IMR-90 (cell line): ENCODE measurements at regions not wholly inside any gene's neighbourhood (a gene's known extent, or its start where the extent isn't known, plus 50 kb on each side); places are given as distances from the start of the nearest gene placed in this dataset.

Experiments
- ATAC-seq: fragments of 200-7000 bp; cut with Tn5 transposase; 2 replicates; pipeline ENCODE4 v1.9.1; 2020; ENCODE audit warnings: low read depth, mild to moderate bottlenecking, moderate library complexity
- BruUV-seq: library from RNA; stranded (reverse); fragments of 400-500 nt; replicated peaks from 2 replicates; lab custom pipeline; 2021; lab: Mats Ljungman, UMichigan
- CTCF ChIA-PET: fragments of 300-600 bp; formaldehyde crosslinking; extraction: SDS; loops from one replicate; lab custom pipeline; 2021; ENCODE audit warnings: antibody characterized with exemption; lab: Yijun Ruan, JAX
- POLR2A ChIA-PET: fragments of 300-600 bp; sonication (Branson Sonifier 250); formaldehyde crosslinking; loops from one replicate; lab custom pipeline; 2022; ENCODE audit warnings: antibody characterized with exemption; ENCODE audit not compliant: unreplicated experiment; lab: Charles Lee
- DNase-seq: peaks from one replicate; pipeline ENCODE4 v3.0.0; 2013
- H2AFZ ChIP-seq: replicated peaks from 2 replicates; pipeline ENCODE3; 2013; ENCODE audit warnings: low read length, mild to moderate bottlenecking; ENCODE audit not compliant: poor library complexity
- H2AK5ac ChIP-seq: 2 replicates; pipeline ENCODE4 v1.6.1; 2013; ENCODE audit warnings: low read depth, low read length, inconsistent platforms
- H2AK9ac ChIP-seq: replicated peaks from 2 replicates; pipeline ENCODE3; 2013; ENCODE audit warnings: mild to moderate bottlenecking, low read depth, low read length, moderate library complexity; ENCODE audit not compliant: poor library complexity
- H2BK120ac ChIP-seq: 2 replicates; pipeline ENCODE4 v1.6.1; 2013; ENCODE audit warnings: low read depth, low read length, inconsistent platforms
- H2BK15ac ChIP-seq: 3 replicates; pipeline ENCODE4 v1.6.1; 2013; ENCODE audit warnings: low read depth, low read length, inconsistent platforms
- H2BK20ac ChIP-seq: 2 replicates; pipeline ENCODE4 v1.6.1; 2013; ENCODE audit warnings: low read depth, mild to moderate bottlenecking, inconsistent platforms, low read length, moderate library complexity
- H2BK5ac ChIP-seq: 2 replicates; pipeline ENCODE4 v1.6.1; 2013; ENCODE audit warnings: mild to moderate bottlenecking, low read depth, low read length, inconsistent platforms; ENCODE audit not compliant: poor library complexity, severe bottlenecking
- H3K14ac ChIP-seq: replicated peaks from 2 replicates; pipeline ENCODE4 v1.6.1; 2013; ENCODE audit warnings: low read depth, low read length, inconsistent platforms
- H3K18ac ChIP-seq: 2 replicates; pipeline ENCODE4 v1.6.1; 2013; ENCODE audit warnings: low read depth, low read length, control low read depth
- H3K23ac ChIP-seq: 2 replicates; pipeline ENCODE4 v1.6.1; 2013; ENCODE audit warnings: low read depth, low read length, inconsistent platforms
- H3K27ac ChIP-seq: 2 replicates; pipeline ENCODE4 v1.5.1; 2013; ENCODE audit warnings: mild to moderate bottlenecking, control low read depth, low read length; ENCODE audit not compliant: insufficient read depth
- H3K27me3 ChIP-seq: 2 replicates; pipeline ENCODE4 v1.6.1; 2013; ENCODE audit warnings: low read length; ENCODE audit not compliant: control insufficient read depth, insufficient read depth
- H3K36me3 ChIP-seq: 2 replicates; pipeline ENCODE4 v1.6.1; 2013; ENCODE audit warnings: low read length, mixed read lengths; ENCODE audit not compliant: control insufficient read depth, insufficient read depth
- H3K4ac ChIP-seq: 2 replicates; pipeline ENCODE4 v1.6.1; 2013; ENCODE audit warnings: low read depth, low read length, inconsistent platforms
- H3K4me1 ChIP-seq: 2 replicates; pipeline ENCODE4 v1.6.1; 2013; ENCODE audit warnings: low read length, mixed read lengths; ENCODE audit not compliant: control insufficient read depth, insufficient read depth
- H3K4me2 ChIP-seq: 2 replicates; pipeline ENCODE4 v1.6.1; 2013; ENCODE audit warnings: low read depth, mild to moderate bottlenecking, control low read depth, low read length, moderate library complexity
- H3K4me3 ChIP-seq: 2 replicates; pipeline ENCODE4 v1.5.1; 2013; ENCODE audit warnings: low read depth, mild to moderate bottlenecking, control low read depth, low read length, moderate library complexity; ENCODE audit not compliant: insufficient read depth
- H3K56ac ChIP-seq: 2 replicates; pipeline ENCODE4 v1.6.1; 2013; ENCODE audit warnings: low read length, inconsistent platforms; ENCODE audit not compliant: insufficient read depth; ENCODE audit errors: extremely low read depth
- H3K79me1 ChIP-seq, 2 experiments: 2 replicates each; pipeline ENCODE4 v1.6.1; 2013; ENCODE audit warnings: low read length in 2 of 2, inconsistent platforms in 1 of 2, low read depth in 1 of 2
- H3K9ac ChIP-seq: 2 replicates; pipeline ENCODE4 v1.6.1; 2013; ENCODE audit warnings: low read depth, low read length, control low read depth
- H3K9me1 ChIP-seq: 2 replicates; pipeline ENCODE4 v1.6.1; 2013; ENCODE audit warnings: low read length, inconsistent platforms; ENCODE audit not compliant: insufficient read depth
- H3K9me3 ChIP-seq: 2 replicates; pipeline ENCODE4 v1.6.1; 2013; ENCODE audit warnings: low read length; ENCODE audit not compliant: control insufficient read depth, insufficient read depth
- H4K20me1 ChIP-seq: 2 replicates; pipeline ENCODE4 v1.6.1; 2013; ENCODE audit warnings: low read length, inconsistent platforms; ENCODE audit not compliant: insufficient read depth
- H4K5ac ChIP-seq: 2 replicates; pipeline ENCODE4 v1.6.1; 2013; ENCODE audit warnings: mild to moderate bottlenecking, low read depth, low read length, control low read depth
- H4K8ac ChIP-seq, 2 experiments: 2 replicates each; pipeline ENCODE4 v1.6.1; 2013; ENCODE audit warnings: low read depth in 2 of 2, low read length in 2 of 2, control low read depth in 1 of 2, inconsistent platforms in 1 of 2
- H4K91ac ChIP-seq: 2 replicates; pipeline ENCODE4 v1.6.1; 2013; ENCODE audit warnings: low read depth, low read length, inconsistent platforms; ENCODE audit not compliant: insufficient read depth
- CEBPB ChIP-seq: IDR thresholded peaks from 2 replicates; pipeline ENCODE4 v1.6.1; 2012; ENCODE audit warnings: low read depth, low read length, improper control_type of control experiment
- CTCF ChIP-seq: conservative IDR thresholded peaks from 2 replicates; pipeline ENCODE4 v1.5.1; 2012; ENCODE audit warnings: mild to moderate bottlenecking, low read depth, low read length, improper control_type of control experiment
- MAFK ChIP-seq: IDR thresholded peaks from 2 replicates; pipeline ENCODE4 v1.6.1; 2012; ENCODE audit warnings: low read depth, low read length, improper control_type of control experiment
- MXI1 ChIP-seq: IDR thresholded peaks from 2 replicates; pipeline ENCODE4 v1.6.1; 2012; ENCODE audit warnings: low read depth, mild to moderate bottlenecking, low read length, moderate library complexity, borderline replicate concordance
- NFE2L2 ChIP-seq: fragments of 150-350 bp; IDR thresholded peaks from 2 replicates; pipeline ENCODE4 v1.6.1; 2016; ENCODE audit warnings: low read depth, mild to moderate bottlenecking, low read length
- RAD21 ChIP-seq: IDR thresholded peaks from 2 replicates; pipeline ENCODE4 v1.6.1; 2012; ENCODE audit warnings: low read length, improper control_type of control experiment
- SMC3 ChIP-seq: fragments of 150-350 bp; IDR thresholded peaks from 2 replicates; pipeline ENCODE4 v1.6.1; 2016; ENCODE audit warnings: low read depth, mild to moderate bottlenecking, antibody characterized with exemption, low read length, moderate library complexity
- USF2 ChIP-seq: fragments of 150-350 bp; IDR thresholded peaks from 2 replicates; pipeline ENCODE4 v1.6.1; 2017; ENCODE audit warnings: mild to moderate bottlenecking, antibody characterized with exemption, low read length, low read depth
- WGBS, 2 experiments: methylation state at CpG; one replicate each; pipeline versions ENCODE4 v1.1.5 to v1.1.7; 2013; ENCODE audit warnings: missing lambda C conversion rate in 2 of 2; ENCODE audit not compliant: insufficient read length in 1 of 2; ENCODE audit errors: extremely low coverage in 2 of 2; 5-methylcytosine and 5-hydroxymethylcytosine counted together
- dilution Hi-C: fragments of 300-500 bp; cut with HindIII; formaldehyde crosslinking; loops from one replicate; pipeline ENCODE4 v1.14.3; 2018; ENCODE audit warnings: low sequenced_read_pairs; ENCODE audit not compliant: unreplicated experiment
- in situ Hi-C: fragments of 300-500 bp; cut with MboI; formaldehyde crosslinking; loops from 3 replicates; pipeline ENCODE4 v1.14.3; 2019; ENCODE audit warnings: low sequenced_read_pairs, inconsistent platforms, mixed read lengths
- intact Hi-C: fragments of 100-400 bp; cut with micrococcal nuclease; formaldehyde crosslinking; loops from 2 replicates; pipeline ENCODE4 v1.10.0; 2022

- Histone ChIP-seq H3K23ac (no peak overlapping the region), H2AFZ (no peak overlapping the region), H3K36me3 (no peaks in the 10 kb centered on the region), H3K14ac (no peak overlapping the region), H3K4ac (no peak overlapping the region), H3K4me2 (peak overlapping the region; percentile 31; the same call in 1 of the 2 replicates), H4K8ac (peak overlapping the region in 1 of 2 experiments; percentile 15; a peak in 1 of 4 replicates), H3K79me1 (no peaks in the 10 kb centered on the region), H4K5ac (peak overlapping the region; percentile 4; the same call in 1 of the 2 replicates), H3K56ac (no peak overlapping the region), H2BK20ac (no peak overlapping the region), H2BK120ac (peak overlapping the region; percentile 40; the same call in 1 of the 2 replicates), H4K91ac (no peak overlapping the region), H4K20me1 (no peaks in the 10 kb centered on the region), H3K27ac (peak overlapping the region; percentile 6; the same call in 1 of the 2 replicates), H3K9me1 (no peaks in the 10 kb centered on the region), H3K9me3 (no peaks in the 10 kb centered on the region), H3K4me3 (no peak overlapping the region), H2BK15ac (peak overlapping the region; percentile 73; the same call in 1 of the 3 replicates), H2AK5ac (no peak overlapping the region), H3K4me1 (peaks cover 2% of the 10 kb centered on the region; the same call in 1 of the 2 replicates), H2BK5ac (peak overlapping the region; percentile 88), H3K27me3 (no peaks in the 10 kb centered on the region), H3K18ac (peak overlapping the region; percentile 67), H3K9ac (no peak overlapping the region), H2AK9ac (no peak overlapping the region)
- TF ChIP-seq SMC3 (no peak), CEBPB (no peak), MAFK (no peak), MXI1 (no peak), CTCF (no peak), NFE2L2 (no peak), USF2 (no peak), RAD21 (no peak)
- intact Hi-C loops, result no loop called here
- CTCF ChIA-PET, result interaction anchor here (0.7 kb wide), 1 partner anchor 16 kb away, joined by 3 read pairs; no protein-coding TSS in a partner anchor
- DNase-seq (no peak), ATAC-seq (no peak)
- BruUV-seq, result no TSS peak
- WGBS, 2 experiments, result no CpG with 5 or more reads among the region's 2 CpGs
- dilution Hi-C loops, result no loop called here
- POLR2A ChIA-PET, result no interaction called here
- in situ Hi-C loops, result no loop called here
Measured at GRCh38 chr3:152204218-152204617, 64.5 kb upstream of the MBNL1 start.
